Mammary epithelial cell (primary cell): ENCODE measurements at regions not wholly inside any gene's neighbourhood (a gene's known extent, or its start where the extent isn't known, plus 50 kb on each side); places are given as distances from the start of the nearest gene placed in this dataset.

Experiments used
- EZH2 ChIP-seq: IDR thresholded peaks from 2 replicates; pipeline ENCODE4 v1.6.1; 2012; ENCODE audit warnings: low read length, inconsistent platforms, borderline replicate concordance
- TF ChIP-seq, protein P1 (sequence below), 2 donors: IDR thresholded peaks in 1 of 2; conservative IDR thresholded peaks in 1 of 2; 2 replicates each; pipeline ENCODE4 v1.5.1; 2011 to 2012; ENCODE audit warnings: inconsistent platforms in 2 of 2, low read length in 2 of 2, mild to moderate bottlenecking in 2 of 2, control low read depth in 1 of 2, low read depth in 1 of 2; ENCODE audit not compliant: insufficient read depth in 1 of 2; ENCODE audit errors: extremely low read depth in 1 of 2

DNA sequence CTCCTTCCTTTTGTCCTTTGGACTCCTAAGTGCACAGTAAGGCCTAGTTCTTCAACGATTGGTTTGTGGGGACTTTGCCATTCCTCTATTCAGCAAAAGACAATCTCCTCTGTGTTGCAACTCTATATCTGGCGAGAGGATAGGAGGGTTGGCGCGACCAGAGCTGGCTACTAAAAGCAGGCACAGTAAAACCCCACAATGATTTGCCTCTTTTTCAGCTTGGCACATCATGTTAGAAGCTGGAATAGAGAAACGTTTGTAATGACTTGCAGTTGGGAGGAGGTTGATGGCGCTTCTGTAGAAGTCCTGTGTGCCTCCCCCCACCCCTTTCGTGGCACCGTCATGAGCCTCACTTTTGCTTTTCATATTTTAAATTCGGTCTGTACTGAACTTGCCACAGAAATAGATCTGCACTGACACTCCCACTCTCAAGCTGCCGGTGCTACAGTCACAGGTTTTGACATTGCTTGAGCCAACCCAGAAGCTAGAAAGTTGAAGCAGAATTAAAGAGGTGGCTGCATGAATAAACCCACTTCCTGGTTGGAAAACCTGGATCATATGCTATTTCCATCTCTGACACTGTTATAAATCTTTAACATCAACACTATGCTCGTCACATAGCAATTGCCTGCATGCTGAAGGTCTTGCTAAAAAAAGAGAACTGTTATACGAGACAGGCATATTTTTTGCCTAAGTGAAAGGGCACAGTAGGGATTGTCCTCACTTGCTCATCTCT is 315.3 kb upstream of the PRICKLE1 start:
- no peak for TF ChIP-seq EZH2
- TF ChIP-seq, protein P1, sequence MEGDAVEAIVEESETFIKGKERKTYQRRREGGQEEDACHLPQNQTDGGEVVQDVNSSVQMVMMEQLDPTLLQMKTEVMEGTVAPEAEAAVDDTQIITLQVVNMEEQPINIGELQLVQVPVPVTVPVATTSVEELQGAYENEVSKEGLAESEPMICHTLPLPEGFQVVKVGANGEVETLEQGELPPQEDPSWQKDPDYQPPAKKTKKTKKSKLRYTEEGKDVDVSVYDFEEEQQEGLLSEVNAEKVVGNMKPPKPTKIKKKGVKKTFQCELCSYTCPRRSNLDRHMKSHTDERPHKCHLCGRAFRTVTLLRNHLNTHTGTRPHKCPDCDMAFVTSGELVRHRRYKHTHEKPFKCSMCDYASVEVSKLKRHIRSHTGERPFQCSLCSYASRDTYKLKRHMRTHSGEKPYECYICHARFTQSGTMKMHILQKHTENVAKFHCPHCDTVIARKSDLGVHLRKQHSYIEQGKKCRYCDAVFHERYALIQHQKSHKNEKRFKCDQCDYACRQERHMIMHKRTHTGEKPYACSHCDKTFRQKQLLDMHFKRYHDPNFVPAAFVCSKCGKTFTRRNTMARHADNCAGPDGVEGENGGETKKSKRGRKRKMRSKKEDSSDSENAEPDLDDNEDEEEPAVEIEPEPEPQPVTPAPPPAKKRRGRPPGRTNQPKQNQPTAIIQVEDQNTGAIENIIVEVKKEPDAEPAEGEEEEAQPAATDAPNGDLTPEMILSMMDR (conservative IDR thresholded peaks at IDR 0.05 in 1 of 2, IDR thresholded peaks at IDR 0.05 in 1 of 2; ENCODE audit: extremely low read depth in 1 of 2, insufficient read depth in 1 of 2, low read depth in 1 of 2, low read length in 2 of 2): no peak
